Thoracic aorta (tissue), 2 donors: ENCODE measurements at regions not wholly inside any gene's neighbourhood (a gene's known extent, or its start where the extent isn't known, plus 50 kb on each side); places are given as distances from the start of the nearest gene placed in this dataset.

ENCODE experiments used
- ATAC-seq: fragments of 150-250 bp; one replicate; pipeline ENCODE4 v1.8.0; 2017; ENCODE audit warnings: low read depth; ENCODE audit not compliant: insufficient number of reproducible peaks, low FRiP score
- DNase-seq: peaks from one replicate; pipeline ENCODE4 v3.0.0-alpha.2; 2020; ENCODE audit warnings: low spot score
- H3K27ac ChIP-seq, 2 donors: fragments of 200-600 bp; sonication (generic); 1 replicate in 1 of 2; 2 replicates in 1 of 2; pipeline ENCODE4 v1.5.1; 2016; ENCODE audit warnings: mild to moderate bottlenecking in 2 of 2, moderate library complexity in 2 of 2
- H3K27me3 ChIP-seq: fragments of 200-600 bp; sonication (generic); replicated peaks from 2 replicates; pipeline ENCODE4 v1.6.0; 2016; ENCODE audit warnings: mild to moderate bottlenecking; ENCODE audit not compliant: insufficient read depth
- H3K36me3 ChIP-seq: fragments of 200-600 bp; sonication (generic); one replicate; pipeline ENCODE4 v1.5.1; 2016
- H3K4me1 ChIP-seq, 2 donors: fragments of 200-600 bp; sonication (generic); 1 replicate in 1 of 2; 2 replicates in 1 of 2; pipeline versions ENCODE4 v1.5.1 to v1.6.0; 2016; ENCODE audit warnings: low read depth in 2 of 2, mild to moderate bottlenecking in 1 of 2; ENCODE audit not compliant: control insufficient read depth in 1 of 2
- H3K4me3 ChIP-seq: fragments of 200-600 bp; sonication (generic); 2 replicates; pipeline ENCODE4 v1.5.1; 2016; ENCODE audit warnings: mild to moderate bottlenecking
- H3K9me3 ChIP-seq: fragments of 200-600 bp; sonication (generic); 2 replicates; pipeline ENCODE4 v1.5.1; 2016
- TF ChIP-seq, protein P1 (sequence below): fragments of 200-600 bp; sonication (generic); IDR thresholded peaks from one replicate; pipeline ENCODE4 v1.5.1; 2019; ENCODE audit warnings: antibody characterized with exemption

- no peak for ATAC-seq
- Histone ChIP-seq H3K4me3 (no peak overlapping the region), H3K9me3 (no peaks in the 10 kb centered on the region), H3K27ac (no peak overlapping the region), H3K36me3 (no peaks in the 10 kb centered on the region), H3K27me3 (no peaks in the 10 kb centered on the region), H3K4me1 (peaks cover 3 to 18% of the 10 kb centered on the region in 2 donors)
- DNase-seq = no peak
- TF ChIP-seq, protein P1, sequence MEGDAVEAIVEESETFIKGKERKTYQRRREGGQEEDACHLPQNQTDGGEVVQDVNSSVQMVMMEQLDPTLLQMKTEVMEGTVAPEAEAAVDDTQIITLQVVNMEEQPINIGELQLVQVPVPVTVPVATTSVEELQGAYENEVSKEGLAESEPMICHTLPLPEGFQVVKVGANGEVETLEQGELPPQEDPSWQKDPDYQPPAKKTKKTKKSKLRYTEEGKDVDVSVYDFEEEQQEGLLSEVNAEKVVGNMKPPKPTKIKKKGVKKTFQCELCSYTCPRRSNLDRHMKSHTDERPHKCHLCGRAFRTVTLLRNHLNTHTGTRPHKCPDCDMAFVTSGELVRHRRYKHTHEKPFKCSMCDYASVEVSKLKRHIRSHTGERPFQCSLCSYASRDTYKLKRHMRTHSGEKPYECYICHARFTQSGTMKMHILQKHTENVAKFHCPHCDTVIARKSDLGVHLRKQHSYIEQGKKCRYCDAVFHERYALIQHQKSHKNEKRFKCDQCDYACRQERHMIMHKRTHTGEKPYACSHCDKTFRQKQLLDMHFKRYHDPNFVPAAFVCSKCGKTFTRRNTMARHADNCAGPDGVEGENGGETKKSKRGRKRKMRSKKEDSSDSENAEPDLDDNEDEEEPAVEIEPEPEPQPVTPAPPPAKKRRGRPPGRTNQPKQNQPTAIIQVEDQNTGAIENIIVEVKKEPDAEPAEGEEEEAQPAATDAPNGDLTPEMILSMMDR = no peak
Observed at GRCh38 chr1:94616506-94616905, 74.9 kb upstream of the F3 start.

DNA sequence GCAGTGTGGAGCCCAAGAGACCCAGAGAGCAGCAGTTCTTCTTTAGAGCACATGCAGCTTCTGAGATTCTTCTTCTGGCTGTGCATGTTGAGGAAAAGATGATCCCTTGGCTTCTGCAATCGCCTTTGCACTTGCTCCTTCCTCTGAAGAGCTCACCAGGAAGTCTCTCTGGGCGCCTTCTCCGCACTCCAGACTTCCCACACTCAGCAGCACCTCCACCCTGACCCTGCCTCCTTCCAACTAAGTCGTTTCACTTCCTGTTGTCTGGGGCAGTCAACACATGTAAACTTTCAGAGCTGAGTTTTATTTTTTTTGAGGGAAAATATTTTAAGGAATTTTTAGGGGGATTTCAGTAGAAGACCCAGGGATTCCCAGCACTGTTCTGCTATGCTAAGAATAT, 73.4 kb upstream of the F3 start:
- ATAC-seq = no peak
- peaks cover 0 to 4% of the 10 kb centered on the region in 2 donors for H3K4me1 ChIP-seq
- no peak overlapping the region for H3K27ac ChIP-seq
- DNase-seq = no peak
- no peak overlapping the region for H3K4me3 ChIP-seq
- H3K9me3 ChIP-seq = no peaks in the 10 kb centered on the region
- H3K27me3 ChIP-seq = no peaks in the 10 kb centered on the region
- no peaks in the 10 kb centered on the region for H3K36me3 ChIP-seq
- TF ChIP-seq, protein P1 = no peak

DNA sequence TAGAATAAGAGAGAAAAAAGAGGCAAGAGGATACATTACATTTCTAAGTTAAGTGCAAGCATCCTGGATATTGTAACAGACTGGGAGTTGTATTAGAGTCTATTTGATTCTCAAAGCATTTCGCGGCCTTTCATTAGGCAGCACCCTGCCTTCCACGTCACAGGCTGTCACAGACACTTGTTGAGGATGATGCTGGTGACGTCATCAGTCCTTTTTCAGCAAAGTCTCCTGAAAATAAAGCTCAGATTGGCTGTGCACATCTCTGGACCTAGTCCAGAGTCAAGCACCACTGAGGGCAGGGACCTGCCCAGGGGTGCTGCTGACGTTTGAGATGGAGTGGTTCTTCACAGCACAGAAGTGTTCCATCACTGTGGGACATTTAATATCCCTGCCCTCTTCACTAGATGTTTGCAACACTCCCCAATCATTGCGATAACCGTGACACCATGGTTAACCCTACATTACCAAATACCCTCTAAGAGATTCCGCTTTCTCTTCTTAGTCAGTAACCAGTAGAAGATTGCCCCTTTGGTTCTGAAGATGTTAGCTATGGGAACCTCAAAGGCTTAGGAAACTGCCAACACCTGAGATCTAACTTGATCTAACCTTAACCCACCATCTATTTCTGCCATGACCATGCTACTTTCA, 72.7 kb upstream of the F3 start:
- Histone ChIP-seq H3K27me3 (no peaks in the 10 kb centered on the region), H3K27ac (no peak overlapping the region), H3K9me3 (no peaks in the 10 kb centered on the region), H3K36me3 (no peaks in the 10 kb centered on the region), H3K4me3 (no peak overlapping the region), H3K4me1 (peaks cover 0 to 4% of the 10 kb centered on the region in 2 donors)
- no peak for ATAC-seq
- TF ChIP-seq, protein P1 = no peak
- DNase-seq = no peak

- TF ChIP-seq, protein P1 = no peak
- H3K27me3 ChIP-seq = no peaks in the 10 kb centered on the region
- ATAC-seq (no peak), DNase-seq (no peak)
- H3K36me3 ChIP-seq = no peaks in the 10 kb centered on the region
- H3K9me3 ChIP-seq = no peaks in the 10 kb centered on the region
- no peak overlapping the region for H3K27ac ChIP-seq
- no peak overlapping the region for H3K4me3 ChIP-seq
- H3K4me1 ChIP-seq = peaks cover 0 to 4% of the 10 kb centered on the region in 2 donors
Observed at GRCh38 chr1:94612525-94613204, 71.1 kb upstream of the F3 start.

- peaks cover 0 to 4% of the 10 kb centered on the region in 2 donors for H3K4me1 ChIP-seq
- H3K27me3 ChIP-seq = no peaks in the 10 kb centered on the region
- no peak for ATAC-seq
- H3K9me3 ChIP-seq = no peaks in the 10 kb centered on the region
- TF ChIP-seq, protein P1 = no peak
- no peak for DNase-seq
- H3K36me3 ChIP-seq = no peaks in the 10 kb centered on the region
- H3K4me3 ChIP-seq = no peak overlapping the region
- no peak overlapping the region for H3K27ac ChIP-seq
Observed at GRCh38 chr1:94611681-94612475, 70.3 kb upstream of the F3 start.
